A673 (cell line): ENCODE measurements at regions not wholly inside any gene's neighbourhood (a gene's known extent, or its start where the extent isn't known, plus 50 kb on each side); places are given as distances from the start of the nearest gene placed in this dataset.

Experiments
- EZH2 ChIP-seq: fragments of 200-600 bp; sonication (generic); IDR thresholded peaks from 2 replicates; pipeline ENCODE4 v1.6.1; 2017; ENCODE audit warnings: borderline replicate concordance, low read depth, mild to moderate bottlenecking, mixed read lengths, antibody characterized with exemption, low read length; ENCODE audit not compliant: poor library complexity, severe bottlenecking
- TF ChIP-seq, protein P1 (sequence below): fragments of 300-800, 200-600 bp; sonication (generic); conservative IDR thresholded peaks from 2 replicates; pipeline ENCODE4 v1.5.1; 2017; ENCODE audit warnings: low read depth, mild to moderate bottlenecking, antibody characterized with exemption, low read length, moderate library complexity, mixed read lengths

DNA sequence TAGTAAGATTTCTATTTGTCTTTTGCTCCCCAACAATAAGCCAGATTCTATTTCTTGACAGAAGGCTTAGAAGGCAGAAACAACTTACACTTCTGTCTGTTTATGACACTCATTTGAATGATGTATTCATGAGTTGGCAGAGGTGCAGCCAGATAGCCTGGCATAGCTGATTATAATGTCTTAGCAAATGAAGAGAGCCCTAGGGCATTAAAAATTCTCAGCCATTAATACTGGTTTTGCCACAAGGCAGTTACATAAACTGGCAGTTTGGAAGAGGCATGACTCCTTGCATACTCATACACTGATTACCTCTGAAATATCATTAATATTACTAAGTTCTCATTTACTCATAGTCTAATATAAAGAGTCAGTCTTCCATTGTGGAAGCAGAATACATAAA, 728.5 kb upstream of the NDST4 start:
- TF ChIP-seq, protein P1, sequence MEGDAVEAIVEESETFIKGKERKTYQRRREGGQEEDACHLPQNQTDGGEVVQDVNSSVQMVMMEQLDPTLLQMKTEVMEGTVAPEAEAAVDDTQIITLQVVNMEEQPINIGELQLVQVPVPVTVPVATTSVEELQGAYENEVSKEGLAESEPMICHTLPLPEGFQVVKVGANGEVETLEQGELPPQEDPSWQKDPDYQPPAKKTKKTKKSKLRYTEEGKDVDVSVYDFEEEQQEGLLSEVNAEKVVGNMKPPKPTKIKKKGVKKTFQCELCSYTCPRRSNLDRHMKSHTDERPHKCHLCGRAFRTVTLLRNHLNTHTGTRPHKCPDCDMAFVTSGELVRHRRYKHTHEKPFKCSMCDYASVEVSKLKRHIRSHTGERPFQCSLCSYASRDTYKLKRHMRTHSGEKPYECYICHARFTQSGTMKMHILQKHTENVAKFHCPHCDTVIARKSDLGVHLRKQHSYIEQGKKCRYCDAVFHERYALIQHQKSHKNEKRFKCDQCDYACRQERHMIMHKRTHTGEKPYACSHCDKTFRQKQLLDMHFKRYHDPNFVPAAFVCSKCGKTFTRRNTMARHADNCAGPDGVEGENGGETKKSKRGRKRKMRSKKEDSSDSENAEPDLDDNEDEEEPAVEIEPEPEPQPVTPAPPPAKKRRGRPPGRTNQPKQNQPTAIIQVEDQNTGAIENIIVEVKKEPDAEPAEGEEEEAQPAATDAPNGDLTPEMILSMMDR = no peak
- no peak for TF ChIP-seq EZH2
